WERI-Rb-1 (cell line): ENCODE measurements at regions not wholly inside any gene's neighbourhood (a gene's known extent, or its start where the extent isn't known, plus 50 kb on each side); places are given as distances from the start of the nearest gene placed in this dataset.

ENCODE experiments used
- DNase-seq: peaks from one replicate; pipeline ENCODE4 v3.0.0-alpha.2; 2020
- H3K27ac ChIP-seq: fragments of 250-450 bp; sonication (Bioruptor Pico); 2 replicates; pipeline ENCODE4 v1.5.1; 2020; ENCODE audit warnings: mild to moderate bottlenecking, moderate library complexity
- H3K27me3 ChIP-seq: fragments of 250-450 bp; sonication (Bioruptor Pico); 2 replicates; pipeline ENCODE4 v1.5.1; 2021; ENCODE audit warnings: mild to moderate bottlenecking, low read depth, moderate library complexity; ENCODE audit not compliant: insufficient read depth, severe bottlenecking
- H3K36me3 ChIP-seq: fragments of 250-450 bp; sonication (Bioruptor Pico); 2 replicates; pipeline ENCODE4 v1.5.1; 2020; ENCODE audit warnings: mild to moderate bottlenecking, moderate library complexity
- H3K4me3 ChIP-seq: 2 replicates; pipeline ENCODE4 v1.5.1; 2011; ENCODE audit warnings: low read depth, mild to moderate bottlenecking, control low read depth, low read length
- H3K9me3 ChIP-seq: fragments of 250-450 bp; sonication (Bioruptor Pico); 2 replicates; pipeline ENCODE4 v1.5.1; 2021; ENCODE audit warnings: mild to moderate bottlenecking, moderate library complexity; ENCODE audit not compliant: severe bottlenecking
- CTCF ChIP-seq: IDR thresholded peaks from 2 replicates; pipeline ENCODE4 v1.5.1; 2011; ENCODE audit warnings: low read depth, mild to moderate bottlenecking, control low read depth, inconsistent platforms, low read length

GRCh38 chr15:87767516-87767915 is 489.0 kb downstream of the NTRK3 start:
- Histone ChIP-seq H3K27me3 (no peaks in the 10 kb centered on the region), H3K36me3 (no peaks in the 10 kb centered on the region), H3K4me3 (no peak overlapping the region), H3K27ac (no peak overlapping the region), H3K9me3 (peaks cover 3% of the 10 kb centered on the region)
- TF ChIP-seq CTCF: no peak
- no peak for DNase-seq

GRCh38 chr15:87764461-87765240 is 491.9 kb downstream of the NTRK3 start:
- H3K27me3 ChIP-seq: no peaks in the 10 kb centered on the region
- H3K36me3 ChIP-seq: no peaks in the 10 kb centered on the region
- peak overlapping the region; percentile 24 for H3K27ac ChIP-seq
- no peak for TF ChIP-seq CTCF
- H3K9me3 ChIP-seq: peaks cover 3% of the 10 kb centered on the region
- H3K4me3 ChIP-seq: peak overlapping the region; percentile 18; the same call in 1 of the 2 replicates
- DNase-seq: peak; percentile 49

GRCh38 chr15:87763837-87764236 is 492.7 kb downstream of the NTRK3 start:
- no peak for TF ChIP-seq CTCF
- Histone ChIP-seq H3K9me3 (peaks cover 3% of the 10 kb centered on the region), H3K27ac (peak overlapping the region; percentile 24), H3K36me3 (no peaks in the 10 kb centered on the region), H3K27me3 (no peaks in the 10 kb centered on the region), H3K4me3 (no peak overlapping the region)
- no peak for DNase-seq

GRCh38 chr15:87761736-87762509 is 494.6 kb downstream of the NTRK3 start:
- no peak overlapping the region for H3K4me3 ChIP-seq

GRCh38 chr15:87760547-87761314 is 495.8 kb downstream of the NTRK3 start:
- no peak for TF ChIP-seq CTCF
- H3K27ac ChIP-seq: no peak overlapping the region

More at GRCh38 chr15:87761736-87762509, 494.6 kb downstream of the NTRK3 start:
- H3K9me3 ChIP-seq: peaks cover 3% of the 10 kb centered on the region
- DNase-seq: no peak
- H3K27ac ChIP-seq: no peak overlapping the region
- H3K27me3 ChIP-seq: no peaks in the 10 kb centered on the region
- no peaks in the 10 kb centered on the region for H3K36me3 ChIP-seq
- TF ChIP-seq CTCF: no peak

More at GRCh38 chr15:87760547-87761314, 495.8 kb downstream of the NTRK3 start:
- no peak for DNase-seq
- Histone ChIP-seq H3K4me3 (no peak overlapping the region), H3K9me3 (no peaks in the 10 kb centered on the region), H3K27me3 (no peaks in the 10 kb centered on the region), H3K36me3 (no peaks in the 10 kb centered on the region)
